CD4-positive, alpha-beta T cell (primary cell): ENCODE measurements at regions not wholly inside any gene's neighbourhood (a gene's known extent, or its start where the extent isn't known, plus 50 kb on each side); places are given as distances from the start of the nearest gene placed in this dataset.

Experiments used
- ATAC-seq: fragments of 200-7000 bp; cut with Tn5 transposase; one replicate; pipeline ENCODE4 v1.10.0; 2022; ENCODE audit warnings: mild to moderate bottlenecking; ENCODE audit not compliant: poor library complexity
- CTCF ChIA-PET: fragments of 350-600 bp; sonication (Branson Sonifier 250); formaldehyde crosslinking; loops from one replicate; lab custom pipeline; 2021; ENCODE audit warnings: antibody characterized with exemption, inconsistent platforms; lab: Charles Lee
- POLR2A ChIA-PET: fragments of 350-600 bp; sonication (Branson Sonifier 250); formaldehyde crosslinking; loops from one replicate; lab custom pipeline; 2021; ENCODE audit warnings: antibody characterized with exemption, inconsistent platforms; lab: Charles Lee
- DNase-seq, 14 experiments: peaks; one replicate each; pipeline ENCODE4 v3.0.0-alpha.2; 2013 to 2020; ENCODE audit warnings: mixed read lengths in 2 of 14
- H3K27ac ChIP-seq, 2 donors: one replicate each; pipeline versions ENCODE4 v1.5.1 to v1.7.0; 2013; ENCODE audit warnings: low read length in 2 of 2, low read depth in 1 of 2, mild to moderate bottlenecking in 1 of 2
- H3K27me3 ChIP-seq, 2 experiments: 1 replicate in 1 of 2; 2 replicates in 1 of 2; pipeline versions ENCODE4 v1.6.1 to v1.7.0; 2013; ENCODE audit warnings: low read length in 2 of 2, control low read depth in 1 of 2, mild to moderate bottlenecking in 1 of 2, moderate library complexity in 1 of 2; ENCODE audit not compliant: insufficient read depth in 2 of 2, control insufficient read depth in 1 of 2
- H3K36me3 ChIP-seq: one replicate; pipeline ENCODE4 v1.6.1; 2013; ENCODE audit warnings: low read length, control low read depth; ENCODE audit not compliant: insufficient read depth
- H3K4me1 ChIP-seq: one replicate; pipeline ENCODE4 v1.6.1; 2013; ENCODE audit warnings: low read length, control low read depth; ENCODE audit not compliant: insufficient read depth
- H3K4me3 ChIP-seq: one replicate; pipeline ENCODE4 v1.5.1; 2013; ENCODE audit warnings: mild to moderate bottlenecking, low read length, moderate library complexity
- H3K9me3 ChIP-seq, 2 experiments: 1 replicate in 1 of 2; 2 replicates in 1 of 2; pipeline versions ENCODE4 v1.6.1 to v1.7.0; 2013; ENCODE audit warnings: low read length in 2 of 2, mild to moderate bottlenecking in 2 of 2, control low read depth in 1 of 2, moderate library complexity in 1 of 2; ENCODE audit not compliant: control insufficient read depth in 1 of 2, insufficient read depth in 1 of 2
- H3K27ac Mint-ChIP-seq: one replicate; pipeline ENCODE4 v1.8.0; 2020; ENCODE audit warnings: mixed read lengths
- H3K27me3 Mint-ChIP-seq: one replicate; pipeline ENCODE4 v1.8.0; 2021; ENCODE audit warnings: mixed read lengths
- H3K36me3 Mint-ChIP-seq: one replicate; pipeline ENCODE4 v1.8.0; 2021; ENCODE audit warnings: low read depth, mixed read lengths
- H3K4me1 Mint-ChIP-seq: one replicate; pipeline ENCODE4 v1.8.0; 2021; ENCODE audit warnings: low read depth, mixed read lengths
- H3K4me3 Mint-ChIP-seq: one replicate; pipeline ENCODE4 v1.8.0; 2020; ENCODE audit warnings: mild to moderate bottlenecking, mixed read lengths
- H3K9me3 Mint-ChIP-seq: one replicate; pipeline ENCODE4 v1.8.0; 2020; ENCODE audit warnings: mixed read lengths
- intact Hi-C, 2 experiments: fragments of 100-400 bp; cut with DNase I in 1 of 2; cut with micrococcal nuclease in 1 of 2; formaldehyde crosslinking; loops; one replicate each; pipeline versions ENCODE4 v1.15.1 to v1.9.0; 2023 to 2025; cut with DNase I, micrococcal nuclease
- TF ChIP-seq, protein P1 (sequence below): fragments of 200-600 bp; IDR thresholded peaks from one replicate; pipeline ENCODE4 v1.8.0; 2022; ENCODE audit warnings: antibody characterized with exemption, mild to moderate bottlenecking

DNA sequence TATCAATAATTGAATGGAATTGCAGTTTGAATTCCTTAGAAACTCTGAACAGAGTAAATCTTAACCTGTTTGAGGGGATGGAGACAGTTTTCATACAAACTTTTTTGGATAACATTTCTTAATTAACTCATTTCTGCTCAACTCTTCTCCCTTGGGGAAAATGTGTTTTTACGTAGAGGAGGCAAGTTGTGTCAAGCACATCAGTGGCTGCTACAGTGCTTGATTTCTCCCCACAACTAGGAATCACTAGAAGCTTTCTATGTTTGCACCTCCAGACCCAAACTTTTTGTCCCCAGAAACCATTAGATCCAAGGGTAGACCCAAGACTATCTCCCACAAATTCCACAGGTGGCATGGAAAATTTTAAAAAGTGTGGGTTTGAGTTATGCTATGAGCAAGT, 658.9 kb upstream of the FSHR start:
- Histone ChIP-seq H3K4me3 (no peak overlapping the region), H3K27ac (no peak overlapping the region), H3K36me3 (no peaks in the 10 kb centered on the region), H3K4me1 (no peaks in the 10 kb centered on the region), H3K9me3 (peaks cover 0 to 8% of the 10 kb centered on the region in 2 experiments), H3K27me3 (no peaks in the 10 kb centered on the region)
- H3K27ac Mint-ChIP-seq: no peak overlapping the region
- no peak for DNase-seq
- ATAC-seq: no peak
- no peaks in the 10 kb centered on the region for H3K9me3 Mint-ChIP-seq
- intact Hi-C loops: no loop called here
- no peaks in the 10 kb centered on the region for H3K4me1 Mint-ChIP-seq
- no peaks in the 10 kb centered on the region for H3K27me3 Mint-ChIP-seq
- TF ChIP-seq, protein P1, sequence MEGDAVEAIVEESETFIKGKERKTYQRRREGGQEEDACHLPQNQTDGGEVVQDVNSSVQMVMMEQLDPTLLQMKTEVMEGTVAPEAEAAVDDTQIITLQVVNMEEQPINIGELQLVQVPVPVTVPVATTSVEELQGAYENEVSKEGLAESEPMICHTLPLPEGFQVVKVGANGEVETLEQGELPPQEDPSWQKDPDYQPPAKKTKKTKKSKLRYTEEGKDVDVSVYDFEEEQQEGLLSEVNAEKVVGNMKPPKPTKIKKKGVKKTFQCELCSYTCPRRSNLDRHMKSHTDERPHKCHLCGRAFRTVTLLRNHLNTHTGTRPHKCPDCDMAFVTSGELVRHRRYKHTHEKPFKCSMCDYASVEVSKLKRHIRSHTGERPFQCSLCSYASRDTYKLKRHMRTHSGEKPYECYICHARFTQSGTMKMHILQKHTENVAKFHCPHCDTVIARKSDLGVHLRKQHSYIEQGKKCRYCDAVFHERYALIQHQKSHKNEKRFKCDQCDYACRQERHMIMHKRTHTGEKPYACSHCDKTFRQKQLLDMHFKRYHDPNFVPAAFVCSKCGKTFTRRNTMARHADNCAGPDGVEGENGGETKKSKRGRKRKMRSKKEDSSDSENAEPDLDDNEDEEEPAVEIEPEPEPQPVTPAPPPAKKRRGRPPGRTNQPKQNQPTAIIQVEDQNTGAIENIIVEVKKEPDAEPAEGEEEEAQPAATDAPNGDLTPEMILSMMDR: no peak
- H3K4me3 Mint-ChIP-seq: no peak overlapping the region
- H3K36me3 Mint-ChIP-seq: no peaks in the 10 kb centered on the region
- ChIA-PET POLR2A (no interaction called here), CTCF (no interaction called here)

DNA sequence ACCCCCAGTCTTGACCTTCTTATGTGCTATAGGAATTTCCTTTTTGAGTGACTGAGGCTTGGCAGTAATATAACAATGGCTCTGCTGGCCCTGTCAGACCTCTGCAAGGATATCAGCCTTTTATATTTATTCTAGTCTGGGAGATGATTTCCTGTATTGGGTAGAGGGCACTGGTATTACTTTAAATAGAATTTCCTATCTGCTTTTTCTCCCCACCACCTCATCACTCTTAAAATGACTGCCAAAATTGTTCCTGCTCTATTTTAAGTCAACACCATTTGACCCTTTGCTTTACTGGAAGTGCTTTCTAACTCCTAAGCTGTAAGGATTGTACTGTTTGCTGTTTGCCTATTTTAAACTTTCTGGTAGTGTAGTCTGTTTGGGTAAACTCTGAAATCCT, 658.4 kb upstream of the FSHR start:
- H3K4me1 Mint-ChIP-seq: no peaks in the 10 kb centered on the region
- ATAC-seq: no peak
- no peak overlapping the region for H3K4me3 ChIP-seq
- no peak overlapping the region for H3K4me3 Mint-ChIP-seq
- peaks cover under 1% of the 10 kb centered on the region for H3K9me3 Mint-ChIP-seq
- TF ChIP-seq, protein P1: no peak
- H3K36me3 Mint-ChIP-seq: no peaks in the 10 kb centered on the region
- ChIA-PET CTCF (no interaction called here), POLR2A (no interaction called here)
- H3K4me1 ChIP-seq: no peaks in the 10 kb centered on the region
- intact Hi-C loops: no loop called here
- H3K27me3 Mint-ChIP-seq: no peaks in the 10 kb centered on the region
- no peak overlapping the region for H3K27ac Mint-ChIP-seq
- no peak for DNase-seq
- H3K36me3 ChIP-seq: no peaks in the 10 kb centered on the region
- H3K27me3 ChIP-seq: no peaks in the 10 kb centered on the region
- H3K9me3 ChIP-seq: peaks cover 0 to 8% of the 10 kb centered on the region in 2 experiments
- no peak overlapping the region for H3K27ac ChIP-seq

DNA sequence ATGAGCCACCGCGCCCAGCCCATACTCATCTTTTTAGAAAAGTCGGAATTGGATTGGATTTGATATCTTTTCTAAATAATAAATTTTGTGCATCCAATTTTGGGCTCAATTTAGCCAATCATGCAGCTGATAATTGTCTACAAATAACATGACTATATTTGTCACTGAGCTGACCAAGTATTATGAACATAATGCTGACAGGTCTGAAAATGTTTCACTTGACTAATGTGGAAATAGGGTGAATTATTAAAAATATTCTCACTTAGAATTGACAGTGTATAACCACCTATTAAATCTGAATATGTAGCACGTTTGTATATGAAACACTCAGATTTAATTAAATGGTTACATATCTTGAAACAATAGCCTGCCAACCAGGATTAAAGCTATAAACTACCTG, 657.2 kb upstream of the FSHR start:
- POLR2A ChIA-PET: no interaction called here
- CTCF ChIA-PET: no interaction called here
- TF ChIP-seq, protein P1: no peak
- ATAC-seq (no peak), DNase-seq (no peak)
- H3K27me3 ChIP-seq: no peaks in the 10 kb centered on the region
- intact Hi-C loops: no loop called here
- Mint-ChIP-seq H3K27ac (no peak overlapping the region), H3K9me3 (peaks cover 2% of the 10 kb centered on the region), H3K36me3 (no peaks in the 10 kb centered on the region), H3K27me3 (no peaks in the 10 kb centered on the region), H3K4me1 (no peaks in the 10 kb centered on the region), H3K4me3 (no peak overlapping the region)
- H3K4me3 ChIP-seq: no peak overlapping the region
- H3K27ac ChIP-seq: no peak overlapping the region
- H3K4me1 ChIP-seq: no peaks in the 10 kb centered on the region
- H3K9me3 ChIP-seq: peaks cover 0 to 8% of the 10 kb centered on the region in 2 experiments
- no peaks in the 10 kb centered on the region for H3K36me3 ChIP-seq
